ENCODE measurements at regions not wholly inside any gene's neighbourhood (a gene's known extent, or its start where the extent isn't known, plus 50 kb on each side); places are given as distances from the start of the nearest gene placed in this dataset.

GRCh38 chr2:188159484-188159883, 132.2 kb upstream of the GULP1 start:
- TF ChIP-seq ZBTB33 (IDR thresholded peaks at IDR 0.05) (no peak), CTCF (IDR thresholded peaks at IDR 0.05; ENCODE audit: low read depth, low read length, missing input control) (no peak), TAF1 (conservative IDR thresholded peaks at IDR 0.05) (no peak), RAD21 (IDR thresholded peaks at IDR 0.05) (no peak), REST (IDR thresholded peaks at IDR 0.05) (no peak), RXRA (IDR thresholded peaks at IDR 0.05) (no peak), MAX (IDR thresholded peaks at IDR 0.05) (no peak), SP1 (IDR thresholded peaks at IDR 0.05) (no peak), ATF3 (IDR thresholded peaks at IDR 0.05) (no peak), EGR1 (IDR thresholded peaks at IDR 0.05; ENCODE audit: low read depth in 2 of 2) (no peak), YY1 (IDR thresholded peaks at IDR 0.05) (no peak), JUND (IDR thresholded peaks at IDR 0.05) (no peak), HNF4G (IDR thresholded peaks at IDR 0.05) (no peak)

All from liver (tissue), 3 donors.